IPS-15b (cell line): ENCODE measurements at regions not wholly inside any gene's neighbourhood (a gene's known extent, or its start where the extent isn't known, plus 50 kb on each side); places are given as distances from the start of the nearest gene placed in this dataset.

Experiments used
- H3K27me3 ChIP-seq: one replicate; pipeline ENCODE4 v1.6.1; 2013; ENCODE audit warnings: low read length; ENCODE audit not compliant: control insufficient read depth, insufficient read depth
- H3K36me3 ChIP-seq: one replicate; pipeline ENCODE4 v1.6.1; 2013; ENCODE audit warnings: low read length; ENCODE audit not compliant: control insufficient read depth, insufficient read depth
- H3K4me1 ChIP-seq: one replicate; pipeline ENCODE4 v1.6.1; 2013; ENCODE audit warnings: mild to moderate bottlenecking, low read length; ENCODE audit not compliant: control insufficient read depth, insufficient read depth
- H3K4me3 ChIP-seq: one replicate; pipeline ENCODE4 v1.5.1; 2013; ENCODE audit warnings: low read depth, low read length
- H3K9ac ChIP-seq: one replicate; pipeline ENCODE4 v1.6.1; 2013; ENCODE audit warnings: low read depth, mild to moderate bottlenecking, low read length
- H3K9me3 ChIP-seq: one replicate; pipeline ENCODE4 v1.6.1; 2013; ENCODE audit warnings: mild to moderate bottlenecking, low read length; ENCODE audit not compliant: control insufficient read depth, insufficient read depth

DNA sequence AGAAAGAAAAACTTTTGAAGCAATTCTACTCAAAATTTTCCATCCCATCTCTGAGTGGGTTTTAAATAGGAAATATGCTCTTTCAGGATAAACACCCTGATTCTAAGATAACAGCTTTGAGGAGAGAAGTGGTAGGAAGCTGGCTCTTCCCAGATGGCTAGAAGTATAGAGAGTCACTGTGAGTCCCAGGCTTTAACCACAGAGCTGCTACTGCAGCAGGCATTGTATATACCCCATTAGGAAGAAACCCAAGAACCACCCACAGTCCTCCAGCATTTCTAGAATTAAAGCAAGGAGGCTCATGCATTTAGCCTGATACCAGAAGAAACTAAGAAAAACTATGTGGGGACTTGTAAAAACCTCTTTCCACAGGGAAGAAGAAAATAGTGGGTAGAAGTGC is 1405.6 kb upstream of the TENM4 start:
- H3K9me3 ChIP-seq, result no peaks in the 10 kb centered on the region
- H3K4me1 ChIP-seq, result no peaks in the 10 kb centered on the region
- H3K9ac ChIP-seq, result no peak overlapping the region
- no peaks in the 10 kb centered on the region for H3K27me3 ChIP-seq
- H3K4me3 ChIP-seq, result no peak overlapping the region
- no peaks in the 10 kb centered on the region for H3K36me3 ChIP-seq

DNA sequence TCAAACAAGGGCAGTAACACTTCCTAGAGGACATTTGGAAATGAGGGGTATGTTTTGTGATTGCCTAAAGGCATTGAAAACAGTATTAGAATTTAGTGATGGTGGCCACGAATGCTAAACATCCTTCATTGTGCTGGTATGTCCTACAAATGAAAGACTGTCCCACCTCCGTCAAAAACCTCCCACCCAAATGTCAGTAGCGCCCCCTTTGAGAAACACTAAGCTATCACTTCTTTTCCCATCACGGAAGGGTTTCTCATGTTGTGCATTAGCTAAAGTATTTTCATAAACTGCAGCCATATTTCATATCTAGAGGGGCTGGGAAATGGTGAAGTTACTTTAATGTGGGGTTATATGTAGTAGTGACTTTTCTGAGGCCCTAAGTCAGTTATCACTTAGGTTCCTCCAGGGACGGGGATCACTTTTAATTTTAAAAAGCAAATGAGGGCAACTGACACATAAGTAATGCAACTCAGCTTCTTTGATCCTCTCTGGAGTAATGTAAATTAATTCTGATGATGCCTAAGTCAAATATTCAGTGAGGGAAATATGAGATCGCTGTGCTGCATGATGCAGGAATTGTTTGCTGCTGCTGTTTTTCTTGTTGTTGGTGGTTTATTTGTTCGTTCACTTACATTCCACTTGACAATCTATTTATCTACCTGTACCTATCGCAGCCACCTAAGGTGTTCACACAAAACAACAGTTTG is 1403.4 kb upstream of the TENM4 start:
- no peaks in the 10 kb centered on the region for H3K9me3 ChIP-seq
- no peaks in the 10 kb centered on the region for H3K27me3 ChIP-seq
- no peak overlapping the region for H3K9ac ChIP-seq
- no peaks in the 10 kb centered on the region for H3K36me3 ChIP-seq
- no peaks in the 10 kb centered on the region for H3K4me1 ChIP-seq
- H3K4me3 ChIP-seq, result no peak overlapping the region

DNA sequence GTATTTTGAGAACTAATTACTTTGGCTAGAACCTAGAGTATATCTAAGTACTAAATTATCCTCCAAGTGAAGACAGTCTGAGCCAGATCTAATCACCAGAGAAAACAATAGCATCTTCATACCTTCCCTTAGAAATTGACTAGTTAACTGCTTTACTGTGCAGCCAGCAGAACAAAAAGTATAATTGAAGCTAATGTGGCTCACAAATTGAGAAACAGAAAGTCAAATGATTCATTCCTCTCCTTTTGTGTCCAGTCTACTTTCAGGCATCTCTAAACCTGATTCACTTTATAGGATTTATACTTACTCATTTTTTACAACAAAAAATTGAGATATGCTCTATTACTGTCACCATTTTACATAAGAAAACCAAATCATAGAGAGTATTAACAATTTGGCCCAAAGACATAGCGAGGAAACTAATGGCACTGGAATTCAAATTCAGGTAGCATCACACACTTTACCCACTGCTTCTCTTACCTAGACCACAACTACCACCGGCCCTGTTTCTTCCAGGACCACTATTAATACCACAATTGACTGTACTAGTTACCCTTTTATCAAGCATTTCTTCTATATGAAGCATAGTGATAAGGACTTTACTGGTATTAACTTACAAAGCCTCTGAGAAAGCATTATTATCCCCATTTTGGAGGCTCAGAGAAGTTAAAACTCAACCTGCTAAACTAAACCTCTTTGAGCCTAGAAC is 1402.6 kb upstream of the TENM4 start:
- Histone ChIP-seq H3K4me1 (no peaks in the 10 kb centered on the region), H3K27me3 (no peaks in the 10 kb centered on the region), H3K4me3 (no peak overlapping the region), H3K9me3 (no peaks in the 10 kb centered on the region), H3K36me3 (no peaks in the 10 kb centered on the region), H3K9ac (no peak overlapping the region)

DNA sequence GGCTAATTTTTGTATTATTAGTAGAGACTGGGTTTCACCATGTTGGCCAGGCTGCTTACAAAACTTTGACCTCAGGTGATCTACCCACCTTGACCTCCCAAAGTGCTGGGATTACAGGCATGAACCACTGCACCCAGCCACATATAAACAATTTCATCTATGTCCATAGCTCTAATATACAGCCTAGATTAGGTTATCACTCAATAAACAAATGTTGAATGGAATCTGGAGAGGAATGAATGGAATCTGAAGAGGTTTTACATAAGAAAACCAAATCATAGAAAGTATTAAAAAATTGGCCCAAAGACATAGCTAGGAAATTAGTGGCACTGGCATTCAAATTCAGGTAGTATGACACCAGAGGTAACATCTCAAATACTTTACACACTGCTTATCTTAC is 1401.4 kb upstream of the TENM4 start:
- H3K4me3 ChIP-seq, result no peak overlapping the region

DNA sequence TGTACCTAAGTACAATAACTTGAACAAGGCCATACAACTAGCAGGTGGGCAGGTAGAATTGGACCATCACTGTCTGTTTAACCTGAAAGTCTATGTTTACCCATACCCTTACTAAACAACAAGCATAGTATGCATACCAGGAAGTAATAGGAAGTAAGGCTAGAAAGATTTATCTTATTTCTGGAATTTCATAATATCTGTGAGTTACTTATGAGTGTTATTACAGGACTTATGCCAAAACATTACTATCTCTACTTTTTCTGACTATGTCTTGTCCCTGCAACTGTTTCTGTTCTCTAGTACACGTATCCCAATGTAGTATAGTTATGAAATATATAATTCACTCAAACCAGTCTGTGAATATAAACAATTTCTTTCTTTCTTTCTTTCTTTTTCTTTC is 1400.8 kb upstream of the TENM4 start:
- Histone ChIP-seq H3K4me1 (no peaks in the 10 kb centered on the region), H3K9ac (no peak overlapping the region), H3K9me3 (no peaks in the 10 kb centered on the region), H3K4me3 (no peak overlapping the region), H3K36me3 (no peaks in the 10 kb centered on the region), H3K27me3 (no peaks in the 10 kb centered on the region)

More for the DNA sequence above, 1401.4 kb upstream of the TENM4 start:
- H3K4me1 ChIP-seq, result no peaks in the 10 kb centered on the region
- H3K27me3 ChIP-seq, result no peaks in the 10 kb centered on the region
- no peaks in the 10 kb centered on the region for H3K36me3 ChIP-seq
- H3K9me3 ChIP-seq, result no peaks in the 10 kb centered on the region
- H3K9ac ChIP-seq, result no peak overlapping the region

DNA sequence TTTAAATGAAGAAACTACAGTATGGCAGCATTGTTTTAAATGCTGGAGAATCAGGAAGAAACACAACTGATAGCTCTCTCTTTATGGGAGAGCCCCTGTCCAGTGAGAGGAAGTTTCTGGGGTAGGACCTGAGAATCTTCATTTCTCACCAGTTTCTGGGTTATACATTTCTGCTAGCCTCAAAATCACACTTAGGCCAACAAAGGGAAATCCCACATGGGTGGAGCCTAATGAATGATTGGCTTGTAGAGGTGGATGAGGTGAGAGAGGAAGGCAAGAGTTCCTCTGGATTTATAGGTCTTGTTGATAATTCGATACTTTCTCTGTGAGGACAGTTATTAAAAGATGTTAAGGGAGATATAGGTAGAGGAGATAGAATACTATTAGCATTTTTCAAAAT is 1397.3 kb upstream of the TENM4 start:
- H3K27me3 ChIP-seq, result no peaks in the 10 kb centered on the region
- H3K9me3 ChIP-seq, result no peaks in the 10 kb centered on the region

DNA sequence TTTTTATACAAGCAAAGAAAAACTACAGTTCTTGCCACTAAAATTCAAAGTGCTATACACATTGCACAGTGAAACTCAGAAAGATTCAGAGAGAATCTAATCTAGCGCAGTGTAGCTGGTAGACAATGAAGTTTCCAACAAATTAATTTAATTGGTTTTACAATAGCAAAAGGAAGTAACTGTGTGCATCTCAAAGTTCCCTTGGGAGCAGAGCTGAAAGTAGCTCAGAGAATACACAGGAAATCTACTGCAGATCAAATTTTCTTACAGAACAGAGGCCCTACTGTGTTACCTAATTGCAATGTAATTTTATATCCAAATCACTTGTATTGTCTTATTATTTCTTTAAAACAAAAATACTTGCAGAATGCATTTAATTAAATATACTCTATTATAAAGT is 1396.2 kb upstream of the TENM4 start:
- H3K27me3 ChIP-seq, result no peaks in the 10 kb centered on the region
- no peaks in the 10 kb centered on the region for H3K36me3 ChIP-seq
- H3K9me3 ChIP-seq, result no peaks in the 10 kb centered on the region
- H3K9ac ChIP-seq, result no peak overlapping the region
- no peaks in the 10 kb centered on the region for H3K4me1 ChIP-seq
- H3K4me3 ChIP-seq, result no peak overlapping the region

More for the DNA sequence above, 1397.3 kb upstream of the TENM4 start:
- H3K36me3 ChIP-seq, result no peaks in the 10 kb centered on the region
- H3K4me1 ChIP-seq, result no peaks in the 10 kb centered on the region
- H3K4me3 ChIP-seq, result no peak overlapping the region
- H3K9ac ChIP-seq, result no peak overlapping the region

DNA sequence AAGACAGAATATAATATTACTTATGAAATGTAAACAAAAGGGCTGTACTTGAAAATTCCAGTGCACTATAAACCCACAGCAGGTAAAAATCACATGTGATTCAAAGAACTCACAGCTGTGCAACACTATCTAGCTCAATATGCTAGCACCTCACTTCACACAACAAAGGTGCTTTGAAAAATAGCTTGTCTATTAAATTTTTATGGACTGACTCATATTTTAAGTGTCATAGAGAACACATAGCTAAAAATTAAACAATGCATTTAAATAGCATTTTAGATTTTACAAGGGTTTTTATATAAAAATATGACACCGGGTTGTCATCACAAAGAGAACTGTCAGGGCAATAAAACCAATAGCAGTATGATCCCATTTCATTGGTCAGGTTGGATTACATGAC is 1390.5 kb upstream of the TENM4 start:
- Histone ChIP-seq H3K9ac (no peak overlapping the region), H3K27me3 (no peaks in the 10 kb centered on the region), H3K36me3 (no peaks in the 10 kb centered on the region), H3K4me1 (no peaks in the 10 kb centered on the region), H3K4me3 (no peak overlapping the region), H3K9me3 (no peaks in the 10 kb centered on the region)

DNA sequence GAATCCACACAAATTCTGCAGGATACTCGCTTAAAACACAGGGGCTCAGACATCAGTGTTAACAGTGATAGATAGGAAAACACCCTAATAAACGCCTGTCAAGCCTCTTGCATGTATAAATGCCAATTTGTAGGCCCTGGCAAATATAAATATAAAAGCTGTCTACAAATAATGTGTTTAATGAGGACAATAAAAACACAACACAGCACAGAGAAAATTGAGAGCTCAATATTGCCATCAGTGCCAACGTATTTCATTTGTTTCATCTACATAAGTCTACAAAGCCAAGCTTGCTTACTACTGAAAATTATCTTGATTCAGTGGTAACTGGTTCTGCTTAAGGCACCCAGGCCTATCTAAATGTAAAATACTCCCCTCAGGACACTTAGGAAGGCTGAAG is 1387.0 kb upstream of the TENM4 start:
- Histone ChIP-seq H3K4me1 (no peaks in the 10 kb centered on the region), H3K4me3 (no peak overlapping the region), H3K27me3 (no peaks in the 10 kb centered on the region), H3K36me3 (no peaks in the 10 kb centered on the region), H3K9ac (no peak overlapping the region), H3K9me3 (no peaks in the 10 kb centered on the region)

DNA sequence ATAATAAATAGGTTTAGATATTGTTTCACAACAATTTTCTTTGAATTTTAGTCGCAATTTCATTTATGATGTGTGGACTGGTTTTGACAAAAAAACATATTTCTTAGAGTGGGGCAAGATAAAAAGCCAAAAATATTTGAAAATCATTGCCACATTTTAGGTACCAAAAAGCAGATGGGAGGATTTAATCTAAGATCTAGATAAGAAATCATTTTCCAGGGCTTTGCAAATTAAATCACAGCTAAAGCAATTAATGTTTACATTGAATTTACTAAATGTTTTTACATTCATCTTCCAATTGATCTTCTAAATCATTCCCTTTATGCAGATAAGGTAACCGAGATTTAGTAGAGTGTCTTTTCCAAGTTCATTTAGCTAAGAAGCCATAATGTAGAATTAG is 1386.0 kb upstream of the TENM4 start:
- no peaks in the 10 kb centered on the region for H3K27me3 ChIP-seq
- no peak overlapping the region for H3K4me3 ChIP-seq
- H3K4me1 ChIP-seq, result no peaks in the 10 kb centered on the region
- H3K36me3 ChIP-seq, result no peaks in the 10 kb centered on the region
- H3K9me3 ChIP-seq, result no peaks in the 10 kb centered on the region
- no peak overlapping the region for H3K9ac ChIP-seq

DNA sequence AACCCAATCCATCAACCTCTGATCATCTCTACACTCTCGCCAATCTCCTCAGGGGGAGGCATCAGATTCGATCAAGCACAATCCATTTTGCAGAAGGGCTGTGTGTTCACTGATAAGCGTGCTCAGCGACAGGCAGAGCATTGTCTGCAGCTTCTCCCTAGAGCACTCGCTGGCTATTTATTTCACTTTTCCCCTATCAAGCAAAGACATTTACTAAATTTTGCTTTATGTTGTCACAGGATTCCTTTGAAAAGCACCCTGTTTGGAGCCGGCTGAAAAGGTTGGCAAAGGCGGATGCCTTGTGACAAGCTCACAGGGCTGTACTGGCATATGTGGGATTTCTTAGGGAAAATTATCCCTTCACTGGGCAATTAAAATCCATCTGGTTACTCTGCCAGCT is 1381.5 kb upstream of the TENM4 start:
- Histone ChIP-seq H3K4me1 (no peaks in the 10 kb centered on the region), H3K36me3 (no peaks in the 10 kb centered on the region), H3K9ac (no peak overlapping the region), H3K9me3 (no peaks in the 10 kb centered on the region), H3K4me3 (no peak overlapping the region), H3K27me3 (no peaks in the 10 kb centered on the region)

DNA sequence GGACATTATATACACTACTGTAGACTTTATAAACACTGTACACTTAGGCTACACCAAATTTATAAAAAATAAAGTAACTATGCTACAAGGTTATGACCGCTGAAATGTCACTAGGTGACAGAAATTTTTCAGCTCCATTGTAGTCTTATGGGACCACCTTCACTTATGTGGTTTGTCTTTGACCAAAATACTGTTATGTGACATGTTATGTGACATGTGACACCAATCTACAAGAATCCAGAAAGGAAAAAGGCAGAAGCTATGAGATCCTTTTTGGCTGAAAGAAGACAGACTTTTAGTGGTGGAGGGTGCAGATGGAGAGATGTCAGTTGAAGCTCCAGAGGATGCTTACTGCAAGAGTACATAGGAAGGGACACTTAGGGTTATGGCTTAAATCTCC is 1378.4 kb upstream of the TENM4 start:
- Histone ChIP-seq H3K4me3 (no peak overlapping the region), H3K27me3 (no peaks in the 10 kb centered on the region), H3K9me3 (no peaks in the 10 kb centered on the region), H3K9ac (no peak overlapping the region), H3K36me3 (no peaks in the 10 kb centered on the region), H3K4me1 (peaks cover 3% of the 10 kb centered on the region)
